OCI-LY7 (cell line): ENCODE measurements at regions not wholly inside any gene's neighbourhood (a gene's known extent, or its start where the extent isn't known, plus 50 kb on each side); places are given as distances from the start of the nearest gene placed in this dataset.

Source experiments
- EZH2phosphoT487 ChIP-seq: fragments of 200-600 bp; sonication (generic); IDR thresholded peaks from 2 replicates; pipeline ENCODE4 v1.6.1; 2018; ENCODE audit warnings: low read depth, borderline replicate concordance, mild to moderate bottlenecking, mixed run types, antibody characterized with exemption, low read length, moderate library complexity, mixed read lengths
- TF ChIP-seq, protein P1 (sequence below): fragments of 200-600 bp; sonication (generic); conservative IDR thresholded peaks from 2 replicates; pipeline ENCODE4 v1.5.1; 2014; ENCODE audit warnings: mild to moderate bottlenecking, antibody characterized with exemption, low read length, moderate library complexity, mixed read lengths

DNA sequence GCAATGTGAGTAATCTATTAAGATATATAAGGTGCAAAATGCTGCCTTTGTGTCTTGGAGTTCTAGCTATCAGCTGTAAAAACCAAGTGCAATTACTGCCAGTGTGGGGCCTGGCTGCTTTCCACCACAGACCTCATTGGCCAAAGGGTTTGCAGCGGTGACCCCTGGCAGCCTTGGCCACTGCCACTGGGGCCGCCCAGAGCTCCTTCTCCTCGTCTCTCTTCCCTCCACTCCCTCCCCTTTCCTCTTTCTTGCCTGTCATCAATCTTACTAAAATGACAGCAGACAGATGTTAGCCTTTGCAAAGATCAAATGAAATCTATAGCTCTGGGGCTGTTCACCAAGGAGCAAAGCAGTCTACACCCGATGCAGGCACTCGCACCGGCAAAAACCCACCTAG is 986.3 kb downstream of the BCL11A start:
- TF ChIP-seq, protein P1, sequence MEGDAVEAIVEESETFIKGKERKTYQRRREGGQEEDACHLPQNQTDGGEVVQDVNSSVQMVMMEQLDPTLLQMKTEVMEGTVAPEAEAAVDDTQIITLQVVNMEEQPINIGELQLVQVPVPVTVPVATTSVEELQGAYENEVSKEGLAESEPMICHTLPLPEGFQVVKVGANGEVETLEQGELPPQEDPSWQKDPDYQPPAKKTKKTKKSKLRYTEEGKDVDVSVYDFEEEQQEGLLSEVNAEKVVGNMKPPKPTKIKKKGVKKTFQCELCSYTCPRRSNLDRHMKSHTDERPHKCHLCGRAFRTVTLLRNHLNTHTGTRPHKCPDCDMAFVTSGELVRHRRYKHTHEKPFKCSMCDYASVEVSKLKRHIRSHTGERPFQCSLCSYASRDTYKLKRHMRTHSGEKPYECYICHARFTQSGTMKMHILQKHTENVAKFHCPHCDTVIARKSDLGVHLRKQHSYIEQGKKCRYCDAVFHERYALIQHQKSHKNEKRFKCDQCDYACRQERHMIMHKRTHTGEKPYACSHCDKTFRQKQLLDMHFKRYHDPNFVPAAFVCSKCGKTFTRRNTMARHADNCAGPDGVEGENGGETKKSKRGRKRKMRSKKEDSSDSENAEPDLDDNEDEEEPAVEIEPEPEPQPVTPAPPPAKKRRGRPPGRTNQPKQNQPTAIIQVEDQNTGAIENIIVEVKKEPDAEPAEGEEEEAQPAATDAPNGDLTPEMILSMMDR: no peak
- no peak for TF ChIP-seq EZH2phosphoT487
